ENCODE measurements at regions not wholly inside any gene's neighbourhood (a gene's known extent, or its start where the extent isn't known, plus 50 kb on each side); places are given as distances from the start of the nearest gene placed in this dataset.

GRCh38 chr2:157934684-157935377 is 58.7 kb upstream of the ACVR1 start:
- WGBS = 91% methylated on average over 3 of the region's 3 CpGs
- Histone ChIP-seq H3K9me3 (ENCODE audit: insufficient read depth, low read depth, low read length) (no peaks in the 10 kb centered on the region), H3K4me1 (ENCODE audit: insufficient read depth, low read length) (peaks cover 37% of the 10 kb centered on the region), H3K36me3 (ENCODE audit: insufficient read depth, low read length) (no peaks in the 10 kb centered on the region), H3K27ac (ENCODE audit: low read depth, low read length) (no peak overlapping the region), H3K9ac (ENCODE audit: low read depth, low read length) (no peak overlapping the region), H3K27me3 (ENCODE audit: insufficient read depth, low read length) (peaks cover 68% of the 10 kb centered on the region), H3K4me3 (ENCODE audit: low read length) (no peak overlapping the region)

GRCh38 chr2:157933160-157933920 is 57.2 kb upstream of the ACVR1 start:
- 7% methylated on average over 6 of the region's 6 CpGs for WGBS
- Histone ChIP-seq H3K27me3 (ENCODE audit: insufficient read depth, low read length) (peaks cover 78% of the 10 kb centered on the region), H3K9me3 (ENCODE audit: insufficient read depth, low read depth, low read length) (no peaks in the 10 kb centered on the region), H3K4me1 (ENCODE audit: insufficient read depth, low read length) (peaks cover 37% of the 10 kb centered on the region), H3K4me3 (ENCODE audit: low read length) (peak overlapping the region; percentile 34), H3K36me3 (ENCODE audit: insufficient read depth, low read length) (no peaks in the 10 kb centered on the region), H3K27ac (ENCODE audit: low read depth, low read length) (peak overlapping the region; percentile 44; the same call in 1 of the 2 replicates), H3K9ac (ENCODE audit: low read depth, low read length) (peak overlapping the region; percentile 27)

GRCh38 chr2:157932480-157933159 is 56.5 kb upstream of the ACVR1 start:
- H3K9ac ChIP-seq (ENCODE audit: low read depth, low read length) = peak overlapping the region; percentile 11
- peaks cover 37% of the 10 kb centered on the region for H3K4me1 ChIP-seq (ENCODE audit: insufficient read depth, low read length)
- 2% methylated on average over 9 of the region's 10 CpGs for WGBS
- H3K27ac ChIP-seq (ENCODE audit: low read depth, low read length) = peak overlapping the region; percentile 44; the same call in 1 of the 2 replicates
- no peaks in the 10 kb centered on the region for H3K9me3 ChIP-seq (ENCODE audit: insufficient read depth, low read depth, low read length)
- H3K36me3 ChIP-seq (ENCODE audit: insufficient read depth, low read length) = no peaks in the 10 kb centered on the region
- H3K4me3 ChIP-seq (ENCODE audit: low read length) = peak overlapping the region; percentile 37
- H3K27me3 ChIP-seq (ENCODE audit: insufficient read depth, low read length) = peaks cover 84% of the 10 kb centered on the region

- no CpG with 5 or more reads among the region's 1 CpG for WGBS
Observed at GRCh38 chr2:157931542-157931941, 55.4 kb upstream of the ACVR1 start.

GRCh38 chr2:157930728-157931127 is 54.6 kb upstream of the ACVR1 start:
- Histone ChIP-seq H3K9me3 (ENCODE audit: insufficient read depth, low read depth, low read length) (no peaks in the 10 kb centered on the region), H3K4me3 (ENCODE audit: low read length) (no peak overlapping the region), H3K27me3 (ENCODE audit: insufficient read depth, low read length) (peaks cover 74% of the 10 kb centered on the region), H3K27ac (ENCODE audit: low read depth, low read length) (no peak overlapping the region), H3K4me1 (ENCODE audit: insufficient read depth, low read length) (peaks cover 37% of the 10 kb centered on the region), H3K9ac (ENCODE audit: low read depth, low read length) (no peak overlapping the region), H3K36me3 (ENCODE audit: insufficient read depth, low read length) (no peaks in the 10 kb centered on the region)
- 95% methylated on average over 1 of the region's 2 CpGs for WGBS

More at GRCh38 chr2:157931542-157931941, 55.4 kb upstream of the ACVR1 start:
- Histone ChIP-seq H3K4me1 (ENCODE audit: insufficient read depth, low read length) (peaks cover 37% of the 10 kb centered on the region), H3K36me3 (ENCODE audit: insufficient read depth, low read length) (no peaks in the 10 kb centered on the region), H3K27ac (ENCODE audit: low read depth, low read length) (no peak overlapping the region), H3K27me3 (ENCODE audit: insufficient read depth, low read length) (peaks cover 82% of the 10 kb centered on the region), H3K4me3 (ENCODE audit: low read length) (no peak overlapping the region), H3K9ac (ENCODE audit: low read depth, low read length) (no peak overlapping the region), H3K9me3 (ENCODE audit: insufficient read depth, low read depth, low read length) (no peaks in the 10 kb centered on the region)

GRCh38 chr2:157929871-157930667 is 53.9 kb upstream of the ACVR1 start:
- no peak overlapping the region for H3K9ac ChIP-seq (ENCODE audit: low read depth, low read length)
- H3K4me1 ChIP-seq (ENCODE audit: insufficient read depth, low read length) = peaks cover 41% of the 10 kb centered on the region
- WGBS = 97% methylated on average over 5 of the region's 5 CpGs
- H3K27ac ChIP-seq (ENCODE audit: low read depth, low read length) = no peak overlapping the region
- peaks cover 67% of the 10 kb centered on the region for H3K27me3 ChIP-seq (ENCODE audit: insufficient read depth, low read length)
- H3K36me3 ChIP-seq (ENCODE audit: insufficient read depth, low read length) = no peaks in the 10 kb centered on the region
- no peak overlapping the region for H3K4me3 ChIP-seq (ENCODE audit: low read length)
- no peaks in the 10 kb centered on the region for H3K9me3 ChIP-seq (ENCODE audit: insufficient read depth, low read depth, low read length)

- H3K36me3 ChIP-seq (ENCODE audit: insufficient read depth, low read length) = no peaks in the 10 kb centered on the region
- H3K4me3 ChIP-seq (ENCODE audit: low read length) = no peak overlapping the region
- H3K9ac ChIP-seq (ENCODE audit: low read depth, low read length) = no peak overlapping the region
- H3K27me3 ChIP-seq (ENCODE audit: insufficient read depth, low read length) = peaks cover 51% of the 10 kb centered on the region
- H3K9me3 ChIP-seq (ENCODE audit: insufficient read depth, low read depth, low read length) = no peaks in the 10 kb centered on the region
- peaks cover 41% of the 10 kb centered on the region for H3K4me1 ChIP-seq (ENCODE audit: insufficient read depth, low read length)
- no peak overlapping the region for H3K27ac ChIP-seq (ENCODE audit: low read depth, low read length)
Observed at GRCh38 chr2:157928372-157928771, 52.2 kb upstream of the ACVR1 start.

GRCh38 chr2:157927155-157927554 is 51.0 kb upstream of the ACVR1 start:
- WGBS = 100% methylated on average over 2 of the region's 2 CpGs
- Histone ChIP-seq H3K27ac (ENCODE audit: low read depth, low read length) (no peak overlapping the region), H3K9me3 (ENCODE audit: insufficient read depth, low read depth, low read length) (no peaks in the 10 kb centered on the region)

More at GRCh38 chr2:157927155-157927554, 51.0 kb upstream of the ACVR1 start:
- no peak overlapping the region for H3K9ac ChIP-seq (ENCODE audit: low read depth, low read length)
- H3K4me3 ChIP-seq (ENCODE audit: low read length) = no peak overlapping the region
- peaks cover 40% of the 10 kb centered on the region for H3K4me1 ChIP-seq (ENCODE audit: insufficient read depth, low read length)
- H3K27me3 ChIP-seq (ENCODE audit: insufficient read depth, low read length) = peaks cover 44% of the 10 kb centered on the region
- H3K36me3 ChIP-seq (ENCODE audit: insufficient read depth, low read length) = no peaks in the 10 kb centered on the region
